ENCODE measurements at regions not wholly inside any gene's neighbourhood (a gene's known extent, or its start where the extent isn't known, plus 50 kb on each side); places are given as distances from the start of the nearest gene placed in this dataset.

DNA sequence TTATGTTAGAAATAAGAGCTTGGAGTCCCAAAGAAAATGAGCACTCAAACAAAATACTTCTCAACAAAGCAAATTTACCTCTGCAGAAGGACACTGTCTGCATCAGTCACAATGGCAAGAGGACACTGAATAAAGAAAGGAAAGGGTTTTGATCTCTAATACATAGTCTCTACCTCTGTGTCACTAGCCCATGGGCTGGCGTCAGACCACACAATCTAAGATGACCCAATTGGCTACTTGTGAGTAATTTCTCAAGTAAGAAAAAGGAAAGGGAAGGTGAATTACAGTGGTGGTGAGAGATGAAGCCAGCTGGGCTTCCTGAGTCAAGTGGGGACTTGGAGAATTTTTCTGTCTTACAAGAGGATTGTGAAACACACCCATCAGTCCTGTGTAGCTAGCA, 257.9 kb upstream of the AMELY start:
- TF ChIP-seq POLR2A (IDR thresholded peaks at IDR 0.05), result no peak
- TF ChIP-seq, protein P1, sequence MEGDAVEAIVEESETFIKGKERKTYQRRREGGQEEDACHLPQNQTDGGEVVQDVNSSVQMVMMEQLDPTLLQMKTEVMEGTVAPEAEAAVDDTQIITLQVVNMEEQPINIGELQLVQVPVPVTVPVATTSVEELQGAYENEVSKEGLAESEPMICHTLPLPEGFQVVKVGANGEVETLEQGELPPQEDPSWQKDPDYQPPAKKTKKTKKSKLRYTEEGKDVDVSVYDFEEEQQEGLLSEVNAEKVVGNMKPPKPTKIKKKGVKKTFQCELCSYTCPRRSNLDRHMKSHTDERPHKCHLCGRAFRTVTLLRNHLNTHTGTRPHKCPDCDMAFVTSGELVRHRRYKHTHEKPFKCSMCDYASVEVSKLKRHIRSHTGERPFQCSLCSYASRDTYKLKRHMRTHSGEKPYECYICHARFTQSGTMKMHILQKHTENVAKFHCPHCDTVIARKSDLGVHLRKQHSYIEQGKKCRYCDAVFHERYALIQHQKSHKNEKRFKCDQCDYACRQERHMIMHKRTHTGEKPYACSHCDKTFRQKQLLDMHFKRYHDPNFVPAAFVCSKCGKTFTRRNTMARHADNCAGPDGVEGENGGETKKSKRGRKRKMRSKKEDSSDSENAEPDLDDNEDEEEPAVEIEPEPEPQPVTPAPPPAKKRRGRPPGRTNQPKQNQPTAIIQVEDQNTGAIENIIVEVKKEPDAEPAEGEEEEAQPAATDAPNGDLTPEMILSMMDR (IDR thresholded peaks at IDR 0.05), result no peak
